ENCODE measurements at regions not wholly inside any gene's neighbourhood (a gene's known extent, or its start where the extent isn't known, plus 50 kb on each side); places are given as distances from the start of the nearest gene placed in this dataset.

GRCh38 chr2:145801210-145801609 is 1281.3 kb upstream of the ZEB2 start:
- TF ChIP-seq OSR1 (CRISPR knock-in tag; IDR thresholded peaks at IDR 0.05) (no peak), RARB (CRISPR knock-in tag; IDR thresholded peaks at IDR 0.05) (no peak), BACH2 (CRISPR knock-in tag; IDR thresholded peaks at IDR 0.05; ENCODE audit: borderline replicate concordance) (no peak), TCF4 (CRISPR knock-in tag; IDR thresholded peaks at IDR 0.05; ENCODE audit: borderline replicate concordance) (no peak), ZFP30 (CRISPR knock-in tag; IDR thresholded peaks at IDR 0.05) (no peak), ARNTL (CRISPR knock-in tag; IDR thresholded peaks at IDR 0.05; ENCODE audit: borderline replicate concordance, low read depth) (no peak), CSDC2 (CRISPR knock-in tag; IDR thresholded peaks at IDR 0.05) (no peak), ZNF70 (CRISPR knock-in tag; IDR thresholded peaks at IDR 0.05) (no peak), SNAI2 (CRISPR knock-in tag; IDR thresholded peaks at IDR 0.05) (no peak), ZFP3 (CRISPR knock-in tag; IDR thresholded peaks at IDR 0.05) (no peak), ZC3H10 (CRISPR knock-in tag; IDR thresholded peaks at IDR 0.05) (no peak), ZNF565 (CRISPR knock-in tag; conservative IDR thresholded peaks at IDR 0.05; ENCODE audit: low read depth) (no peak), TSHZ2 (CRISPR knock-in tag; IDR thresholded peaks at IDR 0.05) (no peak)
- TF ChIP-seq, protein P1, sequence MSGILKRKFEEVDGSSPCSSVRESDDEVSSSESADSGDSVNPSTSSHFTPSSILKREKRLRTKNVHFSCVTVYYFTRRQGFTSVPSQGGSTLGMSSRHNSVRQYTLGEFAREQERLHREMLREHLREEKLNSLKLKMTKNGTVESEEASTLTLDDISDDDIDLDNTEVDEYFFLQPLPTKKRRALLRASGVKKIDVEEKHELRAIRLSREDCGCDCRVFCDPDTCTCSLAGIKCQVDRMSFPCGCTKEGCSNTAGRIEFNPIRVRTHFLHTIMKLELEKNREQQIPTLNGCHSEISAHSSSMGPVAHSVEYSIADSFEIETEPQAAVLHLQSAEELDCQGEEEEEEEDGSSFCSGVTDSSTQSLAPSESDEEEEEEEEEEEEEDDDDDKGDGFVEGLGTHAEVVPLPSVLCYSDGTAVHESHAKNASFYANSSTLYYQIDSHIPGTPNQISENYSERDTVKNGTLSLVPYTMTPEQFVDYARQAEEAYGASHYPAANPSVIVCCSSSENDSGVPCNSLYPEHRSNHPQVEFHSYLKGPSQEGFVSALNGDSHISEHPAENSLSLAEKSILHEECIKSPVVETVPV (CRISPR knock-in tag; IDR thresholded peaks at IDR 0.05) = no peak
- ATAC-seq = no peak

DNA sequence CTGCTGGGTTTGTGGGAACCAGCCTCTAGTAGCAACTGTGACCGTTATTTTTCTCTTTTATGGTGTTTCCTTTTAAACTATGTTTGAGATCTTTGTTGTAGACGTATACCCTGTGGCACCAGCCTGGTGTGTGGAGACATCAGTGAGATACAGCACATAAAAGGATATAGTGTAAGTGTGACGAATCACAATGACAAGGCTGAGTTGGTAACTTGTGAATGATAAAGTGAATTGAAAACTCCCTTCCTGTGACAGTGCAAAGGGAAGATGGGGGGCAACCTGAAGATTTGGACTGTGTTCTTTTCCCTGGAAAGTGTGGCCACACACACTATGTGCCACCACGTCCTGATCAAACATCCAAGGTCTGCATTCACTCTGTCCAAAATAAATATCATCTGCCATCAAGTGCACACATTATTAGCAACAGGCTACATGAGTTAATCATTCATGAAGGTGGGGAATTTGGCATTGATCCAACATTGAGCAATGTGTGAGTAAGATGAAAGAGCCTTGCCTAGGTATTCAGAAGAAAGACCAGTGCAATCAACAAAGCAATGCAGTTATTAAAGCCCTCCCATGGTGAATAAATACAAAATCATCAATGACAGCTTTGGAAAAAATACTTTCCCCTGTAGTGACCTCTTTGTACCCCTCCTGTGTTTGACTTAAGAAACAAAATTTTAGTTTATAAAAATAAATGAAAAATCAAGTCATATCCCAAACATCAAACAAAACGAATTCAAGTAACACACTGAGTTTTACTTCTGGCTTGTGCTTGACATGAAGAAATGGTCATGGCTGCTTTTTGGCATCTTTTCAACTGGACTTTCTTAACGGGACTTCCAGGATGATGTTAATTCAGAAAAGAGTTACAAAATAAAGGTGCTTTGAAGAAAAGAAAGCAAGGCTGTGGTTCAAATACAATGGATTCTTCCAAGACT is 1280.5 kb upstream of the ZEB2 start:
- ATAC-seq = no peak
- TF ChIP-seq, protein P2, sequence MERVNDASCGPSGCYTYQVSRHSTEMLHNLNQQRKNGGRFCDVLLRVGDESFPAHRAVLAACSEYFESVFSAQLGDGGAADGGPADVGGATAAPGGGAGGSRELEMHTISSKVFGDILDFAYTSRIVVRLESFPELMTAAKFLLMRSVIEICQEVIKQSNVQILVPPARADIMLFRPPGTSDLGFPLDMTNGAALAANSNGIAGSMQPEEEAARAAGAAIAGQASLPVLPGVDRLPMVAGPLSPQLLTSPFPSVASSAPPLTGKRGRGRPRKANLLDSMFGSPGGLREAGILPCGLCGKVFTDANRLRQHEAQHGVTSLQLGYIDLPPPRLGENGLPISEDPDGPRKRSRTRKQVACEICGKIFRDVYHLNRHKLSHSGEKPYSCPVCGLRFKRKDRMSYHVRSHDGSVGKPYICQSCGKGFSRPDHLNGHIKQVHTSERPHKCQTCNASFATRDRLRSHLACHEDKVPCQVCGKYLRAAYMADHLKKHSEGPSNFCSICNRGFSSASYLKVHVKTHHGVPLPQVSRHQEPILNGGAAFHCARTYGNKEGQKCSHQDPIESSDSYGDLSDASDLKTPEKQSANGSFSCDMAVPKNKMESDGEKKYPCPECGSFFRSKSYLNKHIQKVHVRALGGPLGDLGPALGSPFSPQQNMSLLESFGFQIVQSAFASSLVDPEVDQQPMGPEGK (CRISPR knock-in tag; IDR thresholded peaks at IDR 0.05; ENCODE audit: borderline replicate concordance) = no peak
- no peak for TF ChIP-seq TSHZ2 (CRISPR knock-in tag; IDR thresholded peaks at IDR 0.05)
- no peak for TF ChIP-seq POU6F1 (CRISPR knock-in tag; IDR thresholded peaks at IDR 0.05; ENCODE audit: borderline replicate concordance, low read depth)
- TF ChIP-seq CSDC2 (CRISPR knock-in tag; IDR thresholded peaks at IDR 0.05) = no peak
- TF ChIP-seq PPARA (CRISPR knock-in tag; IDR thresholded peaks at IDR 0.05; ENCODE audit: borderline replicate concordance) = no peak
- TF ChIP-seq ZC3H10 (CRISPR knock-in tag; IDR thresholded peaks at IDR 0.05) = no peak

GRCh38 chr2:145799595-145800108 is 1279.7 kb upstream of the ZEB2 start:
- ATAC-seq = no peak
- TF ChIP-seq TSHZ2 (CRISPR knock-in tag; IDR thresholded peaks at IDR 0.05) (no peak), POU6F1 (CRISPR knock-in tag; IDR thresholded peaks at IDR 0.05; ENCODE audit: borderline replicate concordance, low read depth) (no peak), ESRRG (CRISPR knock-in tag; IDR thresholded peaks at IDR 0.05) (no peak), ZNF565 (CRISPR knock-in tag; conservative IDR thresholded peaks at IDR 0.05; ENCODE audit: low read depth) (no peak)
